ENCODE measurements at regions not wholly inside any gene's neighbourhood (a gene's known extent, or its start where the extent isn't known, plus 50 kb on each side); places are given as distances from the start of the nearest gene placed in this dataset.

DNA sequence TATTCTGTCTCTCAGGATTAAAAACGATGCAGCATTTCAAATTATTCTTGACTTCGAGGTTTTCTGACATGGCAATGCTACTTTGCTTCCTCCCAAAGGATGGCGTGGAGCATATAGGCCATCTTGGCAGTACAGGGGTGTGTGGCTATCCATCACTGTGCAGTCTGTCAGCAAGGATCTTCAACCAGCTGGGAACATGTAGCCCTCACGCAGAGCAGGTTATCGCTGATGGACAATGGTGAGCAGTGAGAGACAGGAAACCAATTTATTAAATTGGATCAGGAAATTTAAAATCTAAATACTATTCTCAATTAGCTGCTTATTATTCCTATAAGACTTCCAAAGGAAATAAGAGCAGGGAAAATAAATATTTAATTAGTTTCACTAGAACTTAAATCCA lies 615.3 kb downstream of the OTOL1 start:
- Histone ChIP-seq H3K27me3 (no peaks in the 10 kb centered on the region), H3K4me3 (no peak overlapping the region), H3K27ac (no peak overlapping the region), H3K36me3 (no peaks in the 10 kb centered on the region), H3K9me3 (no peaks in the 10 kb centered on the region), H3K4me1 (no peaks in the 10 kb centered on the region)
- 69 to 78% methylated on average over 5 of the region's 5 CpGs for WGBS, 2 donors
- DNase-seq (no peak), ATAC-seq (ENCODE audit: low FRiP score in 2 of 2) (no peak)
- TF ChIP-seq, protein P1, sequence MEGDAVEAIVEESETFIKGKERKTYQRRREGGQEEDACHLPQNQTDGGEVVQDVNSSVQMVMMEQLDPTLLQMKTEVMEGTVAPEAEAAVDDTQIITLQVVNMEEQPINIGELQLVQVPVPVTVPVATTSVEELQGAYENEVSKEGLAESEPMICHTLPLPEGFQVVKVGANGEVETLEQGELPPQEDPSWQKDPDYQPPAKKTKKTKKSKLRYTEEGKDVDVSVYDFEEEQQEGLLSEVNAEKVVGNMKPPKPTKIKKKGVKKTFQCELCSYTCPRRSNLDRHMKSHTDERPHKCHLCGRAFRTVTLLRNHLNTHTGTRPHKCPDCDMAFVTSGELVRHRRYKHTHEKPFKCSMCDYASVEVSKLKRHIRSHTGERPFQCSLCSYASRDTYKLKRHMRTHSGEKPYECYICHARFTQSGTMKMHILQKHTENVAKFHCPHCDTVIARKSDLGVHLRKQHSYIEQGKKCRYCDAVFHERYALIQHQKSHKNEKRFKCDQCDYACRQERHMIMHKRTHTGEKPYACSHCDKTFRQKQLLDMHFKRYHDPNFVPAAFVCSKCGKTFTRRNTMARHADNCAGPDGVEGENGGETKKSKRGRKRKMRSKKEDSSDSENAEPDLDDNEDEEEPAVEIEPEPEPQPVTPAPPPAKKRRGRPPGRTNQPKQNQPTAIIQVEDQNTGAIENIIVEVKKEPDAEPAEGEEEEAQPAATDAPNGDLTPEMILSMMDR (IDR thresholded peaks at IDR 0.05), result no peak
- no peak for TF ChIP-seq POLR2A (IDR thresholded peaks at IDR 0.05)
- no peak for TF ChIP-seq POLR2AphosphoS5 (IDR thresholded peaks at IDR 0.05)
- no peak for TF ChIP-seq EP300 (IDR thresholded peaks at IDR 0.05)

DNA sequence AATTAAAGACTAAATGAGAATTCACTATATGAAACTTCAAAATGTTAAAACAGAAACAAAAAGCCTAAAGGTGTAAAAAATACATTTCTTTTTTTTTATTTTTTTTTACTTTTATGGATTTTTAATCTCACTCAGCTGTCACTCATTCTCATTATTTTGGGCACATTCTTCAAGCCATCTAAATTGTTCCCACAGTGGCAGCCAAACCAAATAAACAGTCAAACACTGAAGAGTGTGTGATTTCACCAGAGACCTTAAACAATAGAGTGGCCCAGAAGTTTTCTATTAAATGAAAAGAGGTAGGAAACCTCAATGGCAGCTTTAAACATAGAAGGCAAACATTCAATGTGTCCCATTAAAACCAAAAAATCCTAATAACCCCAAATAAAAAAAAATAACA lies 616.1 kb downstream of the OTOL1 start:
- no peaks in the 10 kb centered on the region for H3K4me1 ChIP-seq
- no peaks in the 10 kb centered on the region for H3K27me3 ChIP-seq
- H3K36me3 ChIP-seq, result no peaks in the 10 kb centered on the region
- H3K4me3 ChIP-seq, result no peak overlapping the region
- no peak overlapping the region for H3K27ac ChIP-seq
- ATAC-seq (ENCODE audit: low FRiP score in 2 of 2) (no peak), DNase-seq (no peak)
- TF ChIP-seq POLR2A (IDR thresholded peaks at IDR 0.05) (no peak), EP300 (IDR thresholded peaks at IDR 0.05) (no peak), POLR2AphosphoS5 (IDR thresholded peaks at IDR 0.05) (no peak)
- H3K9me3 ChIP-seq, result no peaks in the 10 kb centered on the region

DNA sequence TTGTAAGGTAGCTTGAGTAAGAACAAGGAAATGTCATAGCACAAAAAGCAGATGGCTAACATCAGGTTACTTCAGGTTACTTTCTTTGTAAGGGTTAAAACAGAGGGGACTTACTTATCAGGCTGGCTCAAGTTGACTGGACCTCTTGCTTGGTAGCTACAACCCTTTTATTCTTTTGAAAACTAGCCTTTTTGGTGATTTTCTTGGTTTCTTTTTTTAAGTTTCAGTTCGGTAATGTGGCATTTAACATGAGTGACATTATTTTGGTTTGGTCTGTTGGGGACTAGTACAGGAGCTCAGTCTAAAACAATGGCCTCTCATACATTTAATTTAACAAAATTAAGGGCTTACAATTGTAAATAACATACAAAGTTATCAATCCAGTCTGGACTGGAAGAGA lies 621.4 kb downstream of the OTOL1 start:
- Histone ChIP-seq H3K27ac (no peak overlapping the region), H3K36me3 (no peaks in the 10 kb centered on the region), H3K4me1 (no peaks in the 10 kb centered on the region), H3K4me3 (no peak overlapping the region), H3K9me3 (no peaks in the 10 kb centered on the region), H3K27me3 (no peaks in the 10 kb centered on the region)
- DNase-seq (no peak), ATAC-seq (ENCODE audit: low FRiP score in 2 of 2) (no peak)
- WGBS, 2 donors, result 76 to 80% methylated on average over 1 of the region's 1 CpG
- TF ChIP-seq, protein P1 (IDR thresholded peaks at IDR 0.05), result no peak
- TF ChIP-seq POLR2A (IDR thresholded peaks at IDR 0.05), result no peak

DNA sequence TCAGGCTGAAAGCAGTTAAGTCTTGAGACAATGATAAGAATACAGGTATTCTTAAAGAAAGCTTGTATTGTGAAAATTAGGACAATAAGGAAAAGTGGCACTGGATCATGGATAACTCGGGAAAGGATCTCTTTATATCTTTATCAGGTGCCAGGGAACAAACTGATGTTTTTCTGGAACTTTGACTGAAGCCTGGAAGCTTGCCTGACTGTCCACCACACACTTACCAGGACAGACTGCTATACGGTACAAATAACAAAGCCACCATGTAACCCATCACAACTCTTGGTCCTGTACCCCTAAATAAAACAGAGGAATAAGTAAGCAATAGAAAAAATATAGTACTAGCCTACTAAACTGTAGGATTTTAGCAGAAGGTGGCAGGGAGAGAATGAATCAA lies 623.0 kb downstream of the OTOL1 start:
- 66 to 70% methylated on average over 2 of the region's 2 CpGs for WGBS, 2 donors
- Histone ChIP-seq H3K9me3 (no peaks in the 10 kb centered on the region), H3K4me3 (no peak overlapping the region), H3K27ac (no peak overlapping the region), H3K36me3 (no peaks in the 10 kb centered on the region), H3K4me1 (no peaks in the 10 kb centered on the region), H3K27me3 (no peaks in the 10 kb centered on the region)
- DNase-seq (no peak), ATAC-seq (ENCODE audit: low FRiP score in 2 of 2) (no peak)
- no peak for TF ChIP-seq EP300 (IDR thresholded peaks at IDR 0.05)

DNA sequence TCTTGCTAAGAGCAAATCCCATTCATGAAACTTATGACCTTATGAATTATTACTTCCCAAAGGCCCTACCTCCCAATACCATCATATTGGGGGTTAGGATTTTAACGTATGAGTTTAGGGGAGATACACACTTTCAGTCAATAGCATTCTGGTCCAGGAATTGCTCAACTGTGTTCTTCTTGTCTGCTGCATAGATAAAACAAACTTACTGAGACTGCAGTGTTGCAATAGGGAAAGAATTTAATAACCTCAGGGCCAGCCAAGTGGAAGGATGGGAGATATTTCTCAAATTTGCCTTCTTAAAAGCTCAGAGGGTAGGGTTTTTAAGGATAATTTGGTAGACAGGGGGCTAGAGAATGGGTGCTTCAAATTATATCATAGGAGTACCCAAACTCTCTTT lies 625.8 kb downstream of the OTOL1 start:
- DNase-seq, result no peak
- Histone ChIP-seq H3K9me3 (no peaks in the 10 kb centered on the region), H3K27me3 (no peaks in the 10 kb centered on the region), H3K27ac (no peak overlapping the region), H3K4me3 (no peak overlapping the region), H3K4me1 (no peaks in the 10 kb centered on the region), H3K36me3 (no peaks in the 10 kb centered on the region)
- TF ChIP-seq POLR2AphosphoS5 (IDR thresholded peaks at IDR 0.05) (no peak), EP300 (IDR thresholded peaks at IDR 0.05) (no peak), POLR2A (IDR thresholded peaks at IDR 0.05) (no peak)
- TF ChIP-seq, protein P1 (IDR thresholded peaks at IDR 0.05), result no peak
- 84 to 91% methylated on average over 1 of the region's 1 CpG for WGBS, 2 donors
- ATAC-seq (ENCODE audit: low FRiP score in 2 of 2), result peak in 1 of 2 donors; percentile 42

DNA sequence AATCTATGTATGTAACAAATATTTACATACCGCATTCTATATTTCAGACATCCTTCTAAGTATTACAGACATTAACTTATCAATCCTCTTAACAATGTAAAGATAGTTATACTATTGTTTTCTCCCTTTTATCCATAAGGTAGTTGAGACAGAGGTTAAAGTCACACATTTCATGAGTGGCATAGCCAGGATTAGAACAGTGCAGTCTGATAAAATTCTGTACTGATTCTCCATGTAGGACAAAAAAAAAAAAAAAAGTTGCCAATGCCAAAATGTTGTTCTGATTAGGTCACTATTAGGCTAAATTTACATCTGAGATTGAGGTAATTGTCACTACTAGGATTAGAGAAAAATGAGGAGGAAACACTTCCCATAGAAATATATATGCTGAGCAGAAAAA lies 629.2 kb downstream of the OTOL1 start:
- ATAC-seq (ENCODE audit: low FRiP score in 2 of 2) (no peak), DNase-seq (no peak)
- Histone ChIP-seq H3K4me3 (no peak overlapping the region), H3K4me1 (no peaks in the 10 kb centered on the region), H3K27me3 (no peaks in the 10 kb centered on the region), H3K9me3 (no peaks in the 10 kb centered on the region), H3K36me3 (no peaks in the 10 kb centered on the region), H3K27ac (no peak overlapping the region)
- WGBS, 2 donors, result 97 to 100% methylated on average over 1 of the region's 1 CpG
- TF ChIP-seq EP300 (IDR thresholded peaks at IDR 0.05) (no peak), POLR2A (IDR thresholded peaks at IDR 0.05) (no peak), POLR2AphosphoS5 (IDR thresholded peaks at IDR 0.05) (no peak)
- TF ChIP-seq, protein P1 (IDR thresholded peaks at IDR 0.05), result no peak

All from upper lobe of left lung (tissue), 6 donors.